ENCODE measurements at regions not wholly inside any gene's neighbourhood (a gene's known extent, or its start where the extent isn't known, plus 50 kb on each side); places are given as distances from the start of the nearest gene placed in this dataset.

GRCh38 chr9:85884256-85884655, 56.7 kb upstream of the NAA35 start:
- DNase-seq = no peak

DNA sequence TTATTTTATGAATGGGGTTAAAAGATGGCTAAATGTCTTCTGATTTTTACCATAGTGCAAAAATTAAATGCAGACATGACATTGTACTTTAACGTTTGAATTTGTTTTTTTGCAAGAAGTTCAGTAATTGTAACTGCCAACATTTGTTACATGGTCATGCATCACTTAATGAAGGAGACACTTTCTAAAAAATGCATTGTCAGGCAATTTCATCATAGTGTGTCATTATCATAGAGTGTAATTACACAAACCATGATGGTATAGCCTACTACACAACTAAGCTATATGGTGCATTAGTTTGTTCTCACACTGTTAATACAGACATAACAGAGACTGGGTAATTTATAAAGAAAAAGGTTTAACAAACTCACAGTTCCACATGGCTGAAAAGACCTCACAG, 50.0 kb upstream of the NAA35 start:
- no peak for DNase-seq

Measured in activated CD4-positive, alpha-beta T cell treated with anti-CD3 and anti-CD28 coated beads, Interleukin-2, amount 50 U/mL, for 1 hour (primary cell).